ENCODE measurements at regions not wholly inside any gene's neighbourhood (a gene's known extent, or its start where the extent isn't known, plus 50 kb on each side); places are given as distances from the start of the nearest gene placed in this dataset.
"Not testable (repeated sequence)": the region's sequence is repeated elsewhere in the genome, so short reads cannot be mapped to it uniquely, and the experiment has no call there.

DNA sequence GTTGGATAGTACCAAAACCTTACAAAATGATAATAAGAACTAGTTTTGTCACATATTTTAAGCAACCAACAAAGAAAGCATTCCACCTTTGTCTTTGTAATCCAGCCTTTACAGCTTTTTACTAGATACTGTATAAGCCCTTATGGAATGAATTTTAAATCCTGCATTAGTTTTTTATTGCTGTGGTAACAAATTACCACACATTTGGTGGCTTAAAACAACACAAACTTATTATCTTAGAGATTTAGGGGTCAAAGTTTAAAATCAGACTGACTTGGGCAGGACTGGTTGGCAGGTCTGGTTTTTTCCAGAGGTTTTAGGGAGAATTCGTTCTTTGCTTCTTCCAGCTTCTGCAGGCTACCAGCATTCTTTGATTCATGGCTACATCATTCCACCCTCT lies 108.5 kb upstream of the NLGN1 start:
- TF ChIP-seq, protein P1, sequence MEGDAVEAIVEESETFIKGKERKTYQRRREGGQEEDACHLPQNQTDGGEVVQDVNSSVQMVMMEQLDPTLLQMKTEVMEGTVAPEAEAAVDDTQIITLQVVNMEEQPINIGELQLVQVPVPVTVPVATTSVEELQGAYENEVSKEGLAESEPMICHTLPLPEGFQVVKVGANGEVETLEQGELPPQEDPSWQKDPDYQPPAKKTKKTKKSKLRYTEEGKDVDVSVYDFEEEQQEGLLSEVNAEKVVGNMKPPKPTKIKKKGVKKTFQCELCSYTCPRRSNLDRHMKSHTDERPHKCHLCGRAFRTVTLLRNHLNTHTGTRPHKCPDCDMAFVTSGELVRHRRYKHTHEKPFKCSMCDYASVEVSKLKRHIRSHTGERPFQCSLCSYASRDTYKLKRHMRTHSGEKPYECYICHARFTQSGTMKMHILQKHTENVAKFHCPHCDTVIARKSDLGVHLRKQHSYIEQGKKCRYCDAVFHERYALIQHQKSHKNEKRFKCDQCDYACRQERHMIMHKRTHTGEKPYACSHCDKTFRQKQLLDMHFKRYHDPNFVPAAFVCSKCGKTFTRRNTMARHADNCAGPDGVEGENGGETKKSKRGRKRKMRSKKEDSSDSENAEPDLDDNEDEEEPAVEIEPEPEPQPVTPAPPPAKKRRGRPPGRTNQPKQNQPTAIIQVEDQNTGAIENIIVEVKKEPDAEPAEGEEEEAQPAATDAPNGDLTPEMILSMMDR (IDR thresholded peaks at IDR 0.05): no peak

DNA sequence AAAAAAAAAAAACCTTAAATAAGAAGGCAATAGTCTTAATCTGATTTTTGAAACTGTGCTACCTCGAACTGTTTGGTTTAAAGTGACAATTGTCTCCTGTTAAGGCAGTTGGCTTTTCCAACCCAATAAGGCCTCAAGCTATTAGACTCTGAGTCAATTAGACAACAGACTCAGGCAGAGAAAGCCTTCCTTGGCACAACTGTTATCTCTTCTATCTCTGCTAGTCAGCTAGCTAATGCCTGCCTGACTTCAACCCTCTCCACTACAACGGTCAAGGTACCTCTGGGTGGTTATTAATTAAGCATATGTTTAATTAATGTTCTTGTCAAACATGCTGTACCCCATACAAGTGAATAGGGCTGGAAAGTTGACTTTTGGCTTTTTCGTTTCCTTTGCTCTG lies 110.2 kb upstream of the NLGN1 start:
- Histone ChIP-seq H3K9me3 (peaks cover 0 to 4% of the 10 kb centered on the region in 2 donors), H3K27ac (no peak overlapping the region), H3K27me3 (no peaks in the 10 kb centered on the region), H3K4me1 (no peaks in the 10 kb centered on the region), H3K36me3 (no peaks in the 10 kb centered on the region), H3K4me3 (no peak overlapping the region)
- TF ChIP-seq, protein P1 (IDR thresholded peaks at IDR 0.05): no peak
- DNase-seq (ENCODE audit: low spot score): no peak

More for the DNA sequence above, 108.5 kb upstream of the NLGN1 start:
- peaks cover 0 to 4% of the 10 kb centered on the region in 2 donors for H3K9me3 ChIP-seq
- H3K36me3 ChIP-seq: no peaks in the 10 kb centered on the region
- H3K4me3 ChIP-seq: no peak overlapping the region
- H3K27ac ChIP-seq: no peak overlapping the region
- DNase-seq (ENCODE audit: low spot score): no peak
- no peaks in the 10 kb centered on the region for H3K4me1 ChIP-seq
- no peaks in the 10 kb centered on the region for H3K27me3 ChIP-seq

GRCh38 chr3:173286507-173286906 lies 111.0 kb upstream of the NLGN1 start:
- H3K27me3 ChIP-seq, H3K27ac ChIP-seq, H3K4me1 ChIP-seq: not testable (repeated sequence)

DNA sequence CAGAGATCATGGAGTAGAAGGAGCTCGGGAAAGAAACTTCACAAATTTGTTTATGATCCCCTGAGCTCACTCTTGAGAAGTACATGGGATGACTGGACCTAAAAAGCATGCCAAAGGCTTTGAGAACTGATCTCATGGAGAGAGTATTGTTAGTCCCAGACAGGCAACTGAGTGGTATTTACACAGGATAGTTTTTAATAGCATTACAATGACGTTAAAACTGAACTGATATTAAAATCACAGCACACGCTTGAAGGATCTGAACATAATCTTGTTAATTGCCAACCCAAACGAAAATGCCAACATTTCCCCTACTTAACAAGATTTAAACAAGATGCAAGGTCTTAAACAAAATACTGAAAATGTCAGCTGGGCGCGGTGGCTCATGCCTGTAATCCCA lies 113.2 kb upstream of the NLGN1 start:
- H3K36me3 ChIP-seq: no peaks in the 10 kb centered on the region
- H3K4me1 ChIP-seq: no peaks in the 10 kb centered on the region
- DNase-seq (ENCODE audit: low spot score): no peak
- H3K27ac ChIP-seq: no peak overlapping the region
- no peak overlapping the region for H3K4me3 ChIP-seq
- peaks cover 0 to 4% of the 10 kb centered on the region in 2 donors for H3K9me3 ChIP-seq
- H3K27me3 ChIP-seq: no peaks in the 10 kb centered on the region
- TF ChIP-seq, protein P1 (IDR thresholded peaks at IDR 0.05): no peak

More at GRCh38 chr3:173286507-173286906, 111.0 kb upstream of the NLGN1 start:
- not testable (repeated sequence) for DNase-seq (ENCODE audit: low spot score); H3K9me3 ChIP-seq; H3K36me3 ChIP-seq; H3K4me3 ChIP-seq

DNA sequence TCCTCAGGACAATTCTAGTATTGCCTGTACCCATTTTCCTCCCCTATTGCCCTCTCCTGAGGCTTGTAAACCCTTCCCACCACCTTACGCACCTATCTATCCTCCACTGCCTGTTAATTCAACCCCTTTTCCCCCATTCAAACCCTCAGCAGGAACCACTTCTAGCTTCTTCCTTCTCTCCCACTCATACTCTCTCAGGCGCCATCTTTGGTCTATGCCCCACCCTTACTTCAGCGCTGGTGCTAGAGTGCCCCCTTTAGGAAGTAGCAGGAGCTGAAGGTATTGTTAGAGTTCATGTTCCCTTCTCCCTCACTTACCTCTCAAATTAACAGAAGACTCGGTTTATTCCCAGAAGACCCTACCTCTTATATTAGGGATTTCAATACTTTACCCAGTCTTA lies 121.8 kb upstream of the NLGN1 start:
- no peaks in the 10 kb centered on the region for H3K27me3 ChIP-seq
- no peaks in the 10 kb centered on the region for H3K36me3 ChIP-seq
- no peak overlapping the region for H3K4me3 ChIP-seq
- no peak overlapping the region for H3K27ac ChIP-seq
- H3K4me1 ChIP-seq: no peaks in the 10 kb centered on the region
- no peaks in the 10 kb centered on the region for H3K9me3 ChIP-seq
- DNase-seq (ENCODE audit: low spot score): no peak
- TF ChIP-seq, protein P1 (IDR thresholded peaks at IDR 0.05): no peak

- no peaks in the 10 kb centered on the region for H3K36me3 ChIP-seq
- no peak for DNase-seq (ENCODE audit: low spot score)
- no peak overlapping the region for H3K4me3 ChIP-seq
- no peaks in the 10 kb centered on the region for H3K27me3 ChIP-seq
- H3K9me3 ChIP-seq: no peaks in the 10 kb centered on the region
- H3K4me1 ChIP-seq: no peaks in the 10 kb centered on the region
- TF ChIP-seq, protein P1 (IDR thresholded peaks at IDR 0.05): no peak
- H3K27ac ChIP-seq: no peak overlapping the region
Observed at GRCh38 chr3:173273838-173274237, 123.7 kb upstream of the NLGN1 start.

Data from right atrium auricular region (tissue), 2 donors.